RKO (cell line): ENCODE measurements at regions not wholly inside any gene's neighbourhood (a gene's known extent, or its start where the extent isn't known, plus 50 kb on each side); places are given as distances from the start of the nearest gene placed in this dataset.

Experiments
- DNase-seq: peaks from one replicate; pipeline ENCODE4 v3.0.0-alpha.2; 2016; ENCODE audit warnings: low spot score

DNA sequence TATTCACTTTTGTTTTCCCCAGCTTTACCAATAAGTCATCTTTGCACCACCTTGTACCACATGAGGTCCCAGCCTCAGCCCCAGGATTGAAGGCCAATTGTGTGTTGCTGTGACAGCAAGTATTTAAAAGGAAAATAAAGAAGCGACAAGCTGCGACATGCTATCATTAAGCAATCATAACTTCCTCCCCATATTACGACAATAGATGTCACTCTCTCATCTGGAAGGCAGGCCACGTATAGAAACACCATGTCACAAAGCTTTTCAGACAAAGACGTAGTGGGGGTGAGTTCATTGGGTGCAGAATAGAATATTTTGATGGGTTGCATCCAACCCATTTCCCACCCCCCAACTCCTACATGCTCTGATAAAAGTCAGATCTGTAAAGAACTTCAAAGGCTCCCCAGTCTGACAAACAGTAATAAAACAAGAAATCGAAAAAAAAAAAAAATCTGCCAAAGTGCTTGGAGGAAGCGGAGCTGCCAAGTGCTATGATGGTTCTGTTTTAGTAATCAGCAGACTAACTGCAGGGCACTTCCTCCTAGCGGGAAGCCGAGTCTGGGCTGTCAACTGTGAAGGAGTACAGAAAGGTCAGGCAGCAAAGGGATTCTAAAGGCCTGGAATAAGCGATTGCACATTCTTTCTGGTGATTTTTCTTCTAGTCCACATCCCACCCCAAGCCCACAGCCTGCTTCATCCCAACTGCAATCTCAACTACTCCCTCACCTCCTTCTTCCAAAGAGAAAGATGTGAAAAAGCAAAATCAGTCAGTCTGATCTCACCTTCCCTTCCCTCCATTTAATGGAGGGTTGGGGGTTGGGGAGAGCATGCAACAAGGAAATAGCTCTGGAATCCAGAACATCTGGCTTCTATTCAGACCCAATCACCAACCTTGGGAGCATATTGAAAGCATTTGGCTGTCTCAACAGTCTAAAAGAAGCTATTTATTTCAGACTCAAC is 131.4 kb upstream of the UBASH3B start:
- DNase-seq = no peak

DNA sequence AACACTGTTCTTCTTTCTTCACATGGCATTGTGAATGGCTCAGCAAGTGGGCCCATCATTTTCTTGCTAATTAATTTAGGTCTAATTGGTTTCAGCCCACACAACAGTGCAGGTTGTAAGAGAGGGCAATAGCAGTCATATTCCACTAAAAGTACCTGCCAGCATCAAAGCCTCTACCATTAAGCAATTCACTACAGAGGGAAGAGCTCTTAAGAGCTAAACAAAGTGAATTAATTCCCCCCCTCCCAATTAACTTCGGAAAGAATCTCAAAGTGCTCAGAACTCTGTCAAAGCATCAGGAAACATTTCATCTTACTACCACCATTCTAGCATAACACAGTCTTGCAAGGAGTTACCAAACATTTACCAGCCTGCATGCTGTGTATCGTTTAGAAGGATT is 133.9 kb upstream of the UBASH3B start:
- DNase-seq = no peak

DNA sequence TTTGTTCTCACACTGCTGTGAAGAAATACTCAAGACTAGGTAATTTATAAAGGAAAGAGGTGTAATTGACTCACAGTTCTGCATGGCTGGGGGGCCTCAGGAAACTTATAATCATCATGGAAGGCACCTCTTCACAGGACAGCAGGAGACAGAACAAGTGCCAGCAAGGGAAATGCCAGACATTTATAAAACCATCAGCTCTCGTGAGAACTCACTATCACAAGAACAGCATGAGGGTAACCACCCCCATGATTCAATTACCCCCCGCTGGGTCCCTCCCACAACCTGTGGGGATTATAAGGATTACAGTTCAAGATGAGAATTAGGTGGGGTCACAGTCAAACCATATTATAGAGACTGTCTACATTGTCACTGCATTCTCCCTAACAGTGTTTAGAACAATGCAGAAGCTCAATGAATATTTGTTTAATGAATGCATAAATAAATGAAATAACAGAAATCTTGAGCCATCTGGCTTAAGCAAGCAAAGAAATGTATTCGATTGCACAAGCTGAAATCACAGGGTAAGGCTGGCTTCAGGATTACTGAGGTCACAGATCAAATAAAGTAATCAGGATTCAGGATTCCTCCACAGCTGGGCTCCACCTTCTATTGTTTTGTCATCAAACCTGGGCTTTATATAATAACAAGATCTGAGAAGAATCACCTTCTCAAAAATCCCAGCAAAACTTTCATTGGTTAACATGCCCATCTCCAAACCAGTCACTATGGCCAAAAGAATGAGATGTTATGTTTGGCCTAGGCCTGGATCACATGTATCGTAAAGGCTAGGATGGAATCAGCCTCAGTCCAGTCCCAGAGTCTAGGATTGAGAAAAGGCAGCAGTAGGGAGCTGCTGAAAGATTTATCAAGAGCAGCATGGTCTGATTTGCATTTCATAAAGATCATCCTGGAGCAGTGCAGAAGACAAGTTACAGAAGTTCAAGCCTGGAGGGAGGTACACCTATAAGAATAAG is 137.8 kb upstream of the UBASH3B start:
- DNase-seq = no peak

DNA sequence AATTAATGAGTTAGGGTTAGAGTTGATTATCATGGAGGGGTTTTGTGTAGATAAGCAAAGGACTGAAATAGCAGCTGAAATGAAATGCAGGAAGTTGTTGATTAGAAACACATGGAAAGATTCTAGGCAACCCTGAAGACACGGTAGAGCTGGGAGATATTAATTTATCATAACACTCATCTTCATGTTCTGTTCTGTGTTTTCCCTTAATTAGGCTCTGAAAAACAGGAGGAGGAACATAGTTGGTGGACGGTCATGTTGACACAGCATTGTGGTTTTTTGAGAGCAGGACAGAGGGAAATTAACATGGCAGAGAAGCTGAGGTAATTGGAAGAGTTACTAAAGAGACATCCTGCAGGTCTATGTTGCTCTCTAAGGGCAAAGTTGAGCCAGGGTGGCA is 138.8 kb upstream of the UBASH3B start:
- DNase-seq = no peak

DNA sequence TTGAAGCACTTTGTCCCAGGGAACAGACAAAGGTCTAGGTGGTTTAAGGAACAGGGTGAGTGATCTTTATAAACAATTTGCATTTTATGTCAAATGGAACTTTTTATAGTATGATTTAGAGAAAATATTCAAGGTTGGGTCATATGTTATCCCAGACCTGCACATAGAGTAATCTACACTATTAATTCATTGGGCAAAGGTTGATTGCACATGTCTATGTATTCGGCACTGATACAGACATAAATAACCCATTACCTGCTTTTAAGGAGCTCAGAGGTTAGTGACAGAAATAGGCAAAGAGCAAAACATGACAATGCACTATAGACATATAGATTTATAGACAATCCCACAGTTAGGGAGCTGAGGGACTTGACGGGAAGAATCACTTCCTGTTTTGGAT is 141.5 kb upstream of the UBASH3B start:
- no peak for DNase-seq

DNA sequence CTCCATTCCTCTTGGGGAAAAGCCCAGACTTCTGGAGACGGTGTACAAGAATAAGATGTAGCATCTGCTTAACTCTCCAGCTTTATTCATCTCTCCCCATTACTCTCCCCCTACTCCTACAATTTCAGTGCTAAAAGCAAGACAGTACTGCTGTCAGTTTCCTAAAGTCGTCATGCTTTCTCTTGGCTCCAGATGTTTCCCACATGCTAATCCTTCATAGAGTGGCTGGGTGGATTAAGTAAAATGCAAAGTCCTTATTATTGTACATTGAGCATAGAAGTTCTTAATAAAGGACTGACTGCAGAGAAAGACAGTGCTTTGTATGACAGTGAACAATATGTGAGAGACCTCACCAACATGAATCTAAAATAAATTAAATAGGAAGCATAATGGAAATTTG is 142.2 kb upstream of the UBASH3B start:
- DNase-seq = no peak

DNA sequence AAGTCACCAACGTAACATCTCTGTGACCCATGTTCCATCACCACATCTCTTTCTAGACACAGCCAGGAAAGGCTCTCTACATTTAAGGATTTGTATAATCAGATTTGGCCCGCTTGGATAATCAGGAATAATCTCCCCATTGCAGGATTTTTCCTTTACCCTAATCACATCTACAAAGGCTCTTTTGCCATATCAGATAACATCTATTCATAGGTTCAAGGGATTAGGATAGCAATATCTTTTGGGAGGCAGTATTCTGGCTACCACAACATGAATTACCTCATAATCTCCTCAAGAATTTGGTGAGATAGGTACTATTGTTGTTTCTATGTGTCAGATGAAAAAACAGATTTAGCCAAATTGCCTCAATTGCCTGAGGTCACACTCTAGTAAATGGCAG is 142.8 kb upstream of the UBASH3B start:
- DNase-seq = no peak

DNA sequence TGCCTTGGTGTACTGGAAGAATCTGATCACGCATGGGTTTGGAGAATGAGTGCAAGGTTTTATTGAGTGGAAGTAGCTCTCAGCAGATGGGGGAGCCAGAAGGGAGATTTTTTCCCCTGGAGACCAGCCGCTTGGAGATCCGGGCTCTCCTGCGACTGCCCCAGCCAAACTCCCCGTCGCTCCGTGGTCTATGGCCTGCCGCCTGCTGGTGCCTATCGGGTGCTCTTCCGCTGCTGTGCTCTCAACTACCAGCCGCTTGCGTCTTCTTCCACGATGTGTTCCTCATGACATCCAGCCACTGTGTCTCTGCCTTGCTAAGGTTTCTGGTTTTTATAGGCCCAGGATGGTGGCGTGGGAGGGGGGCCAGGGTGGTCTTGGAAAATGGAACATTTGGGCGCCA is 145.6 kb upstream of the UBASH3B start:
- DNase-seq = no peak

DNA sequence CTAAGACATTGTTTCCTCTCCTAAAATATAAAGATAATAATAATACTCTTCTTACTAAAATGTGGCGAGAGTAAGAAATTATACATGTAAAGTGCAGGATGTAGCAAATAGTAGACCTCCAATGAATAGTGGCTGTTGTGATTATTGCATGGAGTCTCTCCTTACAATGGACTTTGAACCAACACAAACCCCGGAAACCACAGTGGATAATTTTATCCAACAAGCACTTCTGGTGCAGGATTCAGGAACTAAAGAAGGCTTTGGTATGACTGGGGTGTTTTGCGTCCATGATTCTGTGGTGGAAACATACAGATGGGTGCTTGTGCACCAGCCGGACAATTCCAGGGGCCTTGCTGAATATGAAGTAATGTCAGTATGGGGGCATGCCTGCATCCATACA is 146.4 kb upstream of the UBASH3B start:
- DNase-seq = no peak

DNA sequence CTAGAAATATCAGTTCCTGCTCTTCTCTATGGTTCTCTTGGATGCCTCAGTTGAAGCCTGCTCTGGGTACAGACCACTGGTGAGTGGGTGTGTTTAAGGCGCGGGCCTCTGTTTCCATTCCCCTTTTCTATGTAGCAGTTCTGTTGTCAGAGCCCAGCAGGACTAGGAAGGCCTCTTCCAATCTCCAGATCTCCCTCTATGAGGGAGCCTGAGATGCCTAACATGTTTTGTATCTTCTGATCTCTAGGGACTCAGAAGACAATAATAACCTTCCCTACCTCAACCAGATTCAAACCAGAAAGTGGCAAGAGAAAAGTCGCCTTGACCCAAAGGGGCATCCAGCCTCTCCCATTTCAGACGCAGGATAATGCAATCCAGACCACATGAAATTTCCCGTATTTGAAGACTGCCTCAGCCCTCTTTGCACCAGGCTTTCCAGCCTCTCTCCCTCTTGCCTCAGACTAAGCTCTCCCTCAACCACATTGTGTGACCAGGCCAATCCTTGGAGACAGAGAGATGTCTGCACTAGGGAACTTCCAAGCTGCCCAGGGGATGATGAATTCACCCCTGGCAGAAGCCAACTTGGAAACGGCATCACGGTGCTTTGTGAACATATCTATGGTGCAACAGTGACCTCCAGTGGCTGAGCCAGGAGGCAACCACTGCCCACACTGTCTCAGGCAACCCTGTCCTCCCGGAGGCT is 150.1 kb upstream of the UBASH3B start:
- peak; percentile 70 for DNase-seq

DNA sequence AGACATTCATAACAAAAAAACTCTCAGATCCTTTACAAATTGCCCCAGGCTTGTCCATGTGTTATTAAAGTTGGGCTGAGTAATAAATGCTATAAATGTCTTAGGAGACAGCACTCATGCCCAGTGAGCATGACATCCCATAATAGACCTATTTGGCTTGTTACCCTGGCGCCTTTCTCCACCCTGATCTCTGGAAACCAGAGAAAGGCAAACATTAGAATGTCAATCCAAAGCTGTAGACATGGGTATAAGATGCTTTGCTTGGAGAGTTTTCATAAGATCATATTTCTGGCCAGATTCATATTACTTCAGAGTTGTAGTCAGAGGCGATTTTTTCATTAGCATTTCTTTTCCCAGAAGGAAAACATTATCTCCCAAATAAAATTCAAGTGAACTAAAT is 161.3 kb upstream of the UBASH3B start:
- no peak for DNase-seq

DNA sequence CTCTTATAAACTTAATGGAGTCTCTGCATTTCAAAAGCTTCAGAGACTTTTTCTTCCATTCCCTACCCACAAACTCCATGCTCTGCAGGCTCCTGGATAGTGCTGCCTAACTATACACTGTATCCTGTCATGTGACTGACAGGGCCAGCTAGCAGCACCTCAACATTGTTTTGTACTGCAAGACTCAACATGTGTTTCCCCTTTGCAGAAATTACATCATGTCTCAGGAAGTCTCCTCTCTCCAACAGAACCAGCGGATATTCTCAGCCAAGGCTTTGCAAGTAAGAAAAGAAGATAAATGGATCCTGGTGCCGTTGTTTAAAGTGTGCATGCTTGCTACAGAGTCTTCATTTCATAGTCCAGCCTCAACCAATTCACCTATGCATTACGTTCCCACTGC is 164.0 kb upstream of the UBASH3B start:
- DNase-seq = no peak

DNA sequence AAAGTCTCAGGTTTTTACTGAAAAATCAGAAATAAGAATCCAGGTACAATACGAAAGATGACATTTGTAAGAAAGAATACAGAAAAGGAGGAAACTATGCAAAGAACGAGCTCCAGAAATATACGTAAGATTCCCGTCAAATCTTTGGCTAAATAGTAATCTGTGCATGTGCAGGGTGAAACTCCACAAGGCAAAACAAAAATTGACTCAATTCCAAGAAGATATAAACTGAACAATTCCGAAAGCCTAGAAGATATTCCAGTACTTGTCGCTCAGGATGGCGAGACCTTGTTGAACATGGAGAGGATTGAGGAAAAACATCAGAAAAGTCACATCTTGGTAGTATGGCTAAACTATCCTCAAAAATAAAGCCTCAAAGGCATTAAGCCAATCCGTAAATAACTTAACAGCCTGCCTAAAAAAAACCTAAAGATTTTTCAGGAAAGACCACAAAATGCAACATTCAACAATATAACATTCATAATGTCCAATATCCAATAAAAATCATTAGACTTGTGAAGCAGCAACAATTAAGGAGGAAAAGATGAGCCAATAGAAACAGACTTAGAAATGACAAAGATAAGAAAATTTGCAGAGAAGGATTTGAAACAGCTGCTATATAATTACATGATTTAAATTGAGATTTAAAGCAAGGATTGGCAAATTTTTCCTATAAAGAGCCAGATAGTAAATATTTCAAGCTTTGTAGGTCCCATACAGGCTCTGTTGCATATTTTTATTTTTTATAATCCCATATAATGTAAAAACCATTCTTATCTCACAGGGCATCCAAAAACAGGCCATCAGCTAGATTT is 166.4 kb upstream of the UBASH3B start:
- no peak for DNase-seq

DNA sequence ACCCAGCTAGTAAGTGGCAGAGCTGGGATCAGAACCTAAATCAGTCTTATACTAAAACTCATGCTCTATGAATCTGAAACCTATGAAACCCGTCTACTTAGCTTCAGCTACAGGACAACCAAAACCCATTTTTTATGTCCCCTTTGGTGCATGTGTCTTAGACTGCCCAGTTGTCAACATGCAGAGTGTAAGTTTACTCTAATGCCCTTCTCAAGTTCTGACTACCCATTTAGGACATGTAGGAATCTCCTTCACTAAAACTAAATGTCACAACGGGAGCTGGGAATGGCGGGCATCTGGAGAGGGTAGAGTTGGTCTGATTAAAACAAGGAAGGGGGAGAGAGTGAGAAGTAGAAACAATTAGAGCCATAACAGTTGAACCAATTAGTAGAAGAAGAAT is 167.9 kb upstream of the UBASH3B start:
- no peak for DNase-seq

DNA sequence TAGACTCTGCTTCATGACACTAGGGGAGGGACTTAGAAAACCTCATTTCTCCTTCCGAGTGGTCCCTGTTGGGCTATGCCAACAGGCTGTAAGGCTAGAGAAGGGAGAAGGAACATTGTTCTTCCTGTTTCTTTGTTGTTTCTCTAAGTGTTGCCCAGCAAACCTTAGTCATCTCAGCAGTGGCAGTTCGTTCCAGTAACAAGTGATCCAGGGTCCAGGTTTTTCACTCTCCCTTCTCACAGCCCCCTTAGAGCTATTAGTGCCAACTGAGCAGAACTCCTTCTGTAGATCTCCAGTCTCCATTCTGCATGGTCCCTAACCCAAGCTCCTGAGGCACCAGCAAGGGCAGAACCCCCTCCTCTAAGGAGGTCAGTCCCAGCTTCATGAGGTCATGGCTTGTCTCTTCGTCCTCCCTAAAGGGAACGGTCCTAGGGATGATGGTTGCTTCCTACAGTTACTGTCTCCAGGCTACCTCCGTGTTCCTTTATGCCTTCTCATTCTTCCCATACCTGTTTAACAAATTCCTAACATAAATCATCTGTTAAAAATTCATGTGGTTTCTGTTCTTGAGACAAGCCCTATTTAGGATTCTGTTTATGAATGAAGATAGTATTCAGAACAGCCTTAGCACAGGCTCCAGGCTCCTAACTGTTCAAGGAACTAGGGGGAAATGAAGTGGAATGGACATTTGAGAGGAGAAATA is 168.6 kb upstream of the UBASH3B start:
- peak; percentile 9 for DNase-seq

DNA sequence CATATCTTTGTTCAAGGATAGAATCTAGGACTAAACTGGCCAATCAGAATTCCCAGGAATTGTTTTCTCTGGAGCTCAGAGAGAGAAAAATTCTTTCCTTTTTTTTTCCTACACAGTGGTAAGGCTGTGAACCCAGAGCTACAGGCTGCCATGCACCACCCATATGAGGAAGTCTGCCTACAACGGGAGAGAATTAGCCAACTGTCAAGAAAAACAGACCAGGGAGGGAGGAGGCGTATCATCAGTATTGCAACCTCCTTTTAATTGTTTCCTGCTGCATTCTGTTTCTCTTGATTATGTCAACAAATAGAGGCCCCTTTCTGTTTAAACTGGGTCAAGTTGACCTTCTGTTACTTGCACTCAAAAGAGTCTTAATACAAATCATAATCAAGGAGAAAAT is 176.5 kb upstream of the UBASH3B start:
- DNase-seq = no peak

DNA sequence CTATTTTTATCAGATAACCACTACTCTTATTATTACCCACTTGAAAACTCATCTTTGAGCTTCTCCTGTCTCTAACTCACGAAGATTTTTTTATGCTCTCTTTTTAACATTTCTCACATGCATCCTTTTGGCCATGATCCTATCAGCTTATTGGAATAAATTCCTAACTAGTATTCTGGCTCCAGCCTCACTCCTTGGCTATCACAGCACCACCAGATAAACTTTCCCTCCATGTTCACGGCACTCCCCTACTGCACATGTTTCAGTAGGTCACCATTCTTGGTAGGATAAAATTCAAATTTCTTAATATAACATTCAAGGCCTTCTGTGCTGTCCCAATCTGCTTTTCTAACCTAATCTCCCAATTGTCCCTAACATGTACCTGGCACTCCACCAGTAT is 186.6 kb upstream of the UBASH3B start:
- no peak for DNase-seq

DNA sequence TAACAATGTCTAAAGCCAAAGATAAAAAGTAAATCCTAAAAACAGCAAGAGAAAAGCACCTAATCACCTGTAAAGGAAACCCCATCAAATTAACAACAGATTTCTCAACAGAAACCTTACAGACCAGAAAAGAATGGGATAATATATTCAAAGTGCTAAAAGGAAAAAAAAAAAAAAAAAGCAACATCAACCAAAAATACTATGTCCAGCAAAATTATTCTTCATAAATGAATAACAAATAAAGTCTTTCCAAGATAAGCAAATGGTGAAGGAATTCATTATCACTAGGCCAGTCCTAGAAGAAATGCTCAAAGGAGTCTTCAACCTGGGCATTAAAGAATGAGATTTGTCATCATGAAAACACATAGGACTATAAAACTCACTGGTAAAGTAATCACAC is 192.0 kb upstream of the UBASH3B start:
- DNase-seq = no peak

DNA sequence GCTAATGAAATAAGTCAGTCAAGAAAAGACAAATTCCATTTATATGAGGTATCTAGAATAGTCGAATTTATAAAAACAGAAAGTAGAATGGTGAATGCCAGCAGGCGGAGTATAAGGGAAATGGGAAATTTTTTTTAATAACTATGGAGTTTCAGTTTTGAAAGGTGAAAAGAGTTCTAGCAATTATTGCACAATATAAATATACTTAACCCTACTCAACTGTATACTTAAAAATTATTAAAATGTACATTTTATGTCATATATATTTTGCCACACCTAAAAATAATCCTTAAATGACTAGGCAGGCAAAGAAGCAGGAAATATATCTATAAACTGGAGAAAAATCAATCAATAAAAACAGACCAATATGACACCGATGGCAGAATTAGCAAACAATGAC is 196.5 kb upstream of the UBASH3B start:
- DNase-seq = no peak

DNA sequence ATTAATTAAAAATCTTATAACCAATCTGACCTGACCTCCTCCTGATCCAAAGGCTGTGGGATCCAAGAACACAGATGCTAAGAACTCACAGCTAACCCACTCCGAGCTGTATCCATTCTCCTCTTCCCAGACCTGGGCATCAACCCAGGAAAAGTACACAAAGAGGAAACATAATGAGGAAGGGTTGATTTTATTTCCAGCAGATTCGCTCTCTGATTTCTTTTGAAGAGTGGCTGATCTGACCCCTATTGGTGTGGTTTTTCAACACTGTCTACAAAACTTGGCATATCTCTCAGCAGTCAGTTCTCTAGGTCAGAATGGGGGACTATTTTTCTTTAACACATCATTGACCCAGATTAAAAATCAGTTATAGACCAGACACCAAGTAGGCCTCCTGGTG is 201.9 kb upstream of the UBASH3B start:
- no peak for DNase-seq

DNA sequence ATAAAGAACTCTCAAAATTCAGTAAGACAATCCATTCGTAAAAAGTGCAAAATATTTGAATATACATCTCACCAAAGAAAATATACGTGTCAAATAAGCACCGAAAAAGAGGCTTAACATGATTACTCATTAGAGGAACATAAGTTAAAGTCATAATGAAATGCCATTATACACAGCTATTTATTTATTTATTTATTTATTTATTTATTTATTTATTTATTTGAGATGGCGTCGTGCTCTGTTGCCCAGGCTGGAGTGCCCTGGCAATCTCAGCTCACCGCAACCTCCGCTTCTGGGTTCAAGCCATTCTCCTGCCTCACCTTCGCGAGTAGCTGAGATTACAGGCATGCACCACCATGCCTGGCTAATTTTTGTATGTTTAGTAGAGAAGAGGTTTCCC is 203.6 kb upstream of the UBASH3B start:
- DNase-seq = no peak
